SK-N-SH (cell line): ENCODE measurements at regions not wholly inside any gene's neighbourhood (a gene's known extent, or its start where the extent isn't known, plus 50 kb on each side); places are given as distances from the start of the nearest gene placed in this dataset.

Experiments used
- CTCF ChIA-PET: fragments of 300-600, 350-600 bp; formaldehyde crosslinking; extraction: SDS; loops from one replicate; lab custom pipeline; 2021; lab: Yijun Ruan, JAX
- POLR2A ChIA-PET: fragments of 350-600 bp; sonication (Branson Sonifier 250); formaldehyde crosslinking; extraction: SDS; loops from one replicate; lab custom pipeline; 2020; ENCODE audit warnings: antibody characterized with exemption, inconsistent platforms; lab: Yijun Ruan, JAX
- DNase-seq: peaks from one replicate; pipeline ENCODE4 v3.0.0; 2012
- H2AFZ ChIP-seq: fragments of 200-600 bp; sonication (generic); 2 replicates; pipeline ENCODE4 v1.8.1; 2016; ENCODE audit warnings: antibody characterized with exemption, mild to moderate bottlenecking, low read depth
- H3F3A ChIP-seq: fragments of 200-600 bp; sonication (generic); replicated peaks from 2 replicates; pipeline ENCODE3; 2016; ENCODE audit warnings: antibody characterized with exemption, mild to moderate bottlenecking; ENCODE audit not compliant: insufficient read depth
- H3K27ac ChIP-seq, 2 experiments: fragments of 200-500 bp in 1 of 2; fragments of 200-600 bp in 1 of 2; sonication (Bioruptor generic) in 1 of 2; sonication (generic), shearing (Covaris generic) in 1 of 2; 2 replicates each; pipeline versions ENCODE4 v1.5.1 to v1.6.1; 2014 to 2016; ENCODE audit warnings: low read depth in 2 of 2, inconsistent platforms in 1 of 2, low read length in 1 of 2, mild to moderate bottlenecking in 1 of 2, mixed read lengths in 1 of 2
- H3K27me3 ChIP-seq: fragments of 200-600 bp; sonication (generic), shearing (Covaris generic); 2 replicates; pipeline ENCODE4 v1.6.1; 2016; ENCODE audit warnings: mixed run types; ENCODE audit not compliant: insufficient read depth
- H3K36me3 ChIP-seq, 2 experiments: fragments of 200-500 bp in 1 of 2; fragments of 200-600 bp in 1 of 2; sonication (Bioruptor generic) in 1 of 2; sonication (generic) in 1 of 2; replicated peaks in 1 of 2; 2 replicates each; pipeline versions ENCODE3 to v1.5.1; 2014 to 2016; ENCODE audit warnings: low read length in 1 of 2, mild to moderate bottlenecking in 1 of 2; ENCODE audit not compliant: insufficient read depth in 2 of 2, control insufficient read depth in 1 of 2
- H3K4me1 ChIP-seq, 2 experiments: fragments of 200-500 bp in 1 of 2; fragments of 200-600 bp in 1 of 2; sonication (Bioruptor generic) in 1 of 2; sonication (generic), shearing (Covaris generic) in 1 of 2; 2 replicates each; pipeline versions ENCODE4 v1.5.1 to v1.6.1; 2014 to 2016; ENCODE audit warnings: low read depth in 1 of 2, low read length in 1 of 2, mixed run types in 1 of 2; ENCODE audit not compliant: insufficient read depth in 2 of 2, control insufficient read depth in 1 of 2
- H3K4me2 ChIP-seq: fragments of 200-600 bp; sonication (generic), shearing (Covaris generic); 2 replicates; pipeline ENCODE4 v1.6.1; 2017; ENCODE audit warnings: mixed run types
- H3K4me3 ChIP-seq, 2 experiments: fragments of 200-500 bp in 1 of 2; fragments of 200-600 bp in 1 of 2; sonication (Bioruptor generic) in 1 of 2; sonication (generic), shearing (Covaris generic) in 1 of 2; 2 replicates each; pipeline versions ENCODE4 v1.5.1 to v1.8.1; 2014 to 2016; ENCODE audit warnings: low read depth in 2 of 2, inconsistent platforms in 1 of 2, low read length in 1 of 2, mild to moderate bottlenecking in 1 of 2, mixed read lengths in 1 of 2, moderate library complexity in 1 of 2
- H3K79me2 ChIP-seq: fragments of 200-600 bp; sonication (generic); 2 replicates; pipeline ENCODE4 v1.8.1; 2017; ENCODE audit warnings: mild to moderate bottlenecking; ENCODE audit not compliant: insufficient read depth
- H3K9ac ChIP-seq: fragments of 200-600 bp; sonication (generic); 2 replicates; pipeline ENCODE4 v1.6.1; 2017; ENCODE audit warnings: mixed run types
- H3K9me2 ChIP-seq: fragments of 200-600 bp; sonication (generic); 2 replicates; pipeline ENCODE4 v1.6.1; 2017; ENCODE audit warnings: mixed run types
- H3K9me3 ChIP-seq: fragments of 200-600 bp; sonication (generic); 2 replicates; pipeline ENCODE4 v1.6.1; 2017; ENCODE audit warnings: mixed run types, mild to moderate bottlenecking, moderate library complexity
- H4K20me1 ChIP-seq: fragments of 200-600 bp; sonication (generic); 2 replicates; pipeline ENCODE4 v1.6.1; 2017; ENCODE audit warnings: mild to moderate bottlenecking, mixed run types; ENCODE audit not compliant: insufficient read depth
- CHD2 ChIP-seq: fragments of 150-350 bp; IDR thresholded peaks from 2 replicates; pipeline ENCODE4 v1.6.1; 2018; ENCODE audit warnings: low read length; ENCODE audit not compliant: partially characterized antibody
- EP300 ChIP-seq, 2 experiments: IDR thresholded peaks; 2 replicates each; pipeline versions ENCODE4 v1.4.0 to v1.6.1; 2012; ENCODE audit warnings: borderline replicate concordance in 1 of 2, low read depth in 1 of 2, low read length in 1 of 2
- EZH2phosphoT487 ChIP-seq: fragments of 200-600 bp; sonication (generic); IDR thresholded peaks from 2 replicates; pipeline ENCODE4 v1.6.1; 2017; ENCODE audit warnings: low read depth, mixed run types, mild to moderate bottlenecking, antibody characterized with exemption, moderate library complexity, borderline replicate concordance
- FOSL2 ChIP-seq: IDR thresholded peaks from 2 replicates; pipeline ENCODE4 v1.4.0; 2012; ENCODE audit warnings: low read depth, mild to moderate bottlenecking, moderate library complexity, borderline replicate concordance
- GABPA ChIP-seq: IDR thresholded peaks from 2 replicates; pipeline ENCODE4 v1.4.0; 2012; ENCODE audit warnings: low read depth, mild to moderate bottlenecking
- GATA2 ChIP-seq: sonication (generic); formaldehyde crosslinking; IDR thresholded peaks from 2 replicates; pipeline ENCODE4 v1.5.0; 2020; ENCODE audit warnings: mild to moderate bottlenecking, missing genetic modification reagents
- NRF1 ChIP-seq: IDR thresholded peaks from 2 replicates; pipeline ENCODE4 v1.6.1; 2012; ENCODE audit warnings: low read depth, mild to moderate bottlenecking, low read length
- RAD21 ChIP-seq: IDR thresholded peaks from 2 replicates; pipeline ENCODE4 v1.6.1; 2012; ENCODE audit warnings: mild to moderate bottlenecking, low read length
- RFX5 ChIP-seq: IDR thresholded peaks from 2 replicates; pipeline ENCODE4 v1.6.1; 2012; ENCODE audit warnings: mild to moderate bottlenecking, improper control_type of control experiment, low read length
- WGBS: methylation state at CpG from one replicate; pipeline ENCODE4 v1.1.6; 2017; ENCODE audit warnings: low lambda C conversion rate; 5-methylcytosine and 5-hydroxymethylcytosine counted together
- TF ChIP-seq, protein P1 (sequence below): IDR thresholded peaks from 2 replicates; pipeline ENCODE4 v1.4.0; 2012; ENCODE audit warnings: low read depth, borderline replicate concordance
- TF ChIP-seq, protein P2 (sequence below): fragments of 200-600 bp; sonication (generic); IDR thresholded peaks from 2 replicates; pipeline ENCODE4 v1.6.1; 2017; ENCODE audit warnings: antibody characterized with exemption, mild to moderate bottlenecking, moderate library complexity
- TF ChIP-seq, protein P3 (sequence below): IDR thresholded peaks from 2 replicates; pipeline ENCODE4 v1.4.0; 2012; ENCODE audit warnings: low read depth
- TF ChIP-seq, protein P4 (sequence below): IDR thresholded peaks from 2 replicates; pipeline ENCODE4 v1.4.0; 2012; ENCODE audit warnings: low read depth, borderline replicate concordance
- TF ChIP-seq, protein P5 (sequence below): IDR thresholded peaks from 2 replicates; pipeline ENCODE4; 2012

DNA sequence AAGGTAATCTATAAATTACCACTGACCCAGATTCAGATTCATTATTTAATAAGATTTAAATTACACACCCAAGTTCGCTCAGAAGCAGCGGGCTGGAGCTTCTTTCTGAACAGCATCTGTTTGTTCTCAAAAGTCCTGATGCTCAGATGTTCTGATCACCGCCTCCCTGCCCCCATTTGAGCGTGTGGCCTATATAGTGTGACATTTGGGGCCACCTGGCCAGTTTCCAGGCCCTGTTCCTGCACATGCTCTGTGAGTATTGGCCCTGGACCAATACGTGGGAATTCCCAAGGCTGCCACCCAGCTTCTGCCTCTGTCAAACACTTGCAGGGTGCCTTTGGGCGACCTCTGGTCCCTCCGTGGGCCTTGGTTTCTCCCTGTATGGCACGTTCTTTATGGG, 228.8 kb downstream of the TFAP2C start:
- Histone ChIP-seq H3K4me2 (no peak overlapping the region), H2AFZ (no peak overlapping the region), H3K79me2 (no peaks in the 10 kb centered on the region), H3K9me3 (no peaks in the 10 kb centered on the region), H3K36me3 (no peaks in the 10 kb centered on the region), H3K4me1 (no peaks in the 10 kb centered on the region), H3K9ac (no peak overlapping the region), H3K9me2 (no peaks in the 10 kb centered on the region), H3K27me3 (peaks cover 38% of the 10 kb centered on the region), H4K20me1 (no peaks in the 10 kb centered on the region), H3K27ac (no peak overlapping the region), H3F3A (no peaks in the 10 kb centered on the region), H3K4me3 (no peak overlapping the region)
- WGBS = 20% methylated on average over 8 of the region's 8 CpGs
- TF ChIP-seq RFX5 (no peak), EP300 (IDR thresholded peaks at IDR 0.05; ENCODE audit: borderline replicate concordance in 1 of 2, low read depth in 1 of 2, low read length in 1 of 2) (no peak), CHD2 (no peak), GATA2 (no peak), EZH2phosphoT487 (no peak), GABPA (no peak), FOSL2 (no peak), RAD21 (no peak), NRF1 (no peak)
- TF ChIP-seq, protein P1, sequence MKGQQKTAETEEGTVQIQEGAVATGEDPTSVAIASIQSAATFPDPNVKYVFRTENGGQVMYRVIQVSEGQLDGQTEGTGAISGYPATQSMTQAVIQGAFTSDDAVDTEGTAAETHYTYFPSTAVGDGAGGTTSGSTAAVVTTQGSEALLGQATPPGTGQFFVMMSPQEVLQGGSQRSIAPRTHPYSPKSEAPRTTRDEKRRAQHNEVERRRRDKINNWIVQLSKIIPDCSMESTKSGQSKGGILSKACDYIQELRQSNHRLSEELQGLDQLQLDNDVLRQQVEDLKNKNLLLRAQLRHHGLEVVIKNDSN = no peak
- TF ChIP-seq, protein P2, sequence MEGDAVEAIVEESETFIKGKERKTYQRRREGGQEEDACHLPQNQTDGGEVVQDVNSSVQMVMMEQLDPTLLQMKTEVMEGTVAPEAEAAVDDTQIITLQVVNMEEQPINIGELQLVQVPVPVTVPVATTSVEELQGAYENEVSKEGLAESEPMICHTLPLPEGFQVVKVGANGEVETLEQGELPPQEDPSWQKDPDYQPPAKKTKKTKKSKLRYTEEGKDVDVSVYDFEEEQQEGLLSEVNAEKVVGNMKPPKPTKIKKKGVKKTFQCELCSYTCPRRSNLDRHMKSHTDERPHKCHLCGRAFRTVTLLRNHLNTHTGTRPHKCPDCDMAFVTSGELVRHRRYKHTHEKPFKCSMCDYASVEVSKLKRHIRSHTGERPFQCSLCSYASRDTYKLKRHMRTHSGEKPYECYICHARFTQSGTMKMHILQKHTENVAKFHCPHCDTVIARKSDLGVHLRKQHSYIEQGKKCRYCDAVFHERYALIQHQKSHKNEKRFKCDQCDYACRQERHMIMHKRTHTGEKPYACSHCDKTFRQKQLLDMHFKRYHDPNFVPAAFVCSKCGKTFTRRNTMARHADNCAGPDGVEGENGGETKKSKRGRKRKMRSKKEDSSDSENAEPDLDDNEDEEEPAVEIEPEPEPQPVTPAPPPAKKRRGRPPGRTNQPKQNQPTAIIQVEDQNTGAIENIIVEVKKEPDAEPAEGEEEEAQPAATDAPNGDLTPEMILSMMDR = no peak
- TF ChIP-seq, protein P3, sequence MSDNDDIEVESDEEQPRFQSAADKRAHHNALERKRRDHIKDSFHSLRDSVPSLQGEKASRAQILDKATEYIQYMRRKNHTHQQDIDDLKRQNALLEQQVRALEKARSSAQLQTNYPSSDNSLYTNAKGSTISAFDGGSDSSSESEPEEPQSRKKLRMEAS = no peak
- TF ChIP-seq, protein P4, sequence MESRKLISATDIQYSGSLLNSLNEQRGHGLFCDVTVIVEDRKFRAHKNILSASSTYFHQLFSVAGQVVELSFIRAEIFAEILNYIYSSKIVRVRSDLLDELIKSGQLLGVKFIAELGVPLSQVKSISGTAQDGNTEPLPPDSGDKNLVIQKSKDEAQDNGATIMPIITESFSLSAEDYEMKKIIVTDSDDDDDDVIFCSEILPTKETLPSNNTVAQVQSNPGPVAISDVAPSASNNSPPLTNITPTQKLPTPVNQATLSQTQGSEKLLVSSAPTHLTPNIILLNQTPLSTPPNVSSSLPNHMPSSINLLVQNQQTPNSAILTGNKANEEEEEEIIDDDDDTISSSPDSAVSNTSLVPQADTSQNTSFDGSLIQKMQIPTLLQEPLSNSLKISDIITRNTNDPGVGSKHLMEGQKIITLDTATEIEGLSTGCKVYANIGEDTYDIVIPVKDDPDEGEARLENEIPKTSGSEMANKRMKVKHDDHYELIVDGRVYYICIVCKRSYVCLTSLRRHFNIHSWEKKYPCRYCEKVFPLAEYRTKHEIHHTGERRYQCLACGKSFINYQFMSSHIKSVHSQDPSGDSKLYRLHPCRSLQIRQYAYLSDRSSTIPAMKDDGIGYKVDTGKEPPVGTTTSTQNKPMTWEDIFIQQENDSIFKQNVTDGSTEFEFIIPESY = no peak
- TF ChIP-seq, protein P5, sequence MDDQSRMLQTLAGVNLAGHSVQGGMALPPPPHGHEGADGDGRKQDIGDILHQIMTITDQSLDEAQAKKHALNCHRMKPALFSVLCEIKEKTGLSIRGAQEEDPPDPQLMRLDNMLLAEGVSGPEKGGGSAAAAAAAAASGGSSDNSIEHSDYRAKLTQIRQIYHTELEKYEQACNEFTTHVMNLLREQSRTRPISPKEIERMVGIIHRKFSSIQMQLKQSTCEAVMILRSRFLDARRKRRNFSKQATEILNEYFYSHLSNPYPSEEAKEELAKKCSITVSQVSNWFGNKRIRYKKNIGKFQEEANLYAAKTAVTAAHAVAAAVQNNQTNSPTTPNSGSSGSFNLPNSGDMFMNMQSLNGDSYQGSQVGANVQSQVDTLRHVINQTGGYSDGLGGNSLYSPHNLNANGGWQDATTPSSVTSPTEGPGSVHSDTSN = no peak
- ChIA-PET CTCF (no interaction called here), POLR2A (no interaction called here)
- no peak for DNase-seq
